CD1c-positive myeloid dendritic cell (primary cell): ENCODE measurements at regions not wholly inside any gene's neighbourhood (a gene's known extent, or its start where the extent isn't known, plus 50 kb on each side); places are given as distances from the start of the nearest gene placed in this dataset.
"Not testable (repeated sequence)": the region's sequence is repeated elsewhere in the genome, so short reads cannot be mapped to it uniquely, and the experiment has no call there.

ENCODE experiments used
- DNase-seq: peaks from one replicate; pipeline ENCODE4 v3.0.0-alpha.2; 2016; ENCODE audit errors: extremely low spot score

- no peak for DNase-seq
Observed at GRCh38 chr5:174436750-174437149, 287.6 kb upstream of the MSX2 start.

DNA sequence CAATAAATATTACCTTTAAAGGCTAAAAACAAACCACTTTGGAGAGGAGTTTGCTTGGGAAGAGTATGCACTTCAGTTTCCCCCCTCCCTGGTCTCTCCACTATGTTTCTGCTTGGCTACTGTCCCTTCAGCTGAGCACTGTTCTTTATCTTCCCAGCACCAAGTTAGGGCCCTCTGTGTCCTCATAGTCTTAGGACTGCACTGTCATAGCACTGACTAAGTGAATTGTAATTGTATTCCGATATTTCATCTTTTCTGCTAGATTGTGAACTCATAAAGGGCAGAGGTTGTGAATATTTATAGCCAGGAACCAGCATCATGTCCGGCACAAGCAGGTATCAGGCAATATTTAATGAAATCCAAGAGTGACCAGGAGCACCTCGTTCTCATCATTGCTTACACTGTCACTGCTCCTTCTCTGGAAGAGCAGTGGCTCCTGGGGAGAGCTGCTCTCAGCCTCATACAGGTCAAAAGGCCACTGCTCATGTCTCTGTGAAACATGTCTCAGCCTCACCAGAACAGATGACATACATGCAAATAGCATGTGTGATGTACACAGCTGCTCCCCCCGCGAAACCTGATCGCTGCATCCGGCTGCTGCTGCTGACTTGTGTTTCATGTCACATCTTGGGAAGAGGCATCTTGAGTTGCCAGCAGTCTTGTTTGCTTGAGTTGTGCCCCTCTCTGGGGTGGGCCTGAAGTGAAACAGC lies 279.7 kb upstream of the MSX2 start:
- no peak for DNase-seq

- DNase-seq = no peak
Observed at GRCh38 chr5:174446446-174446845, 277.9 kb upstream of the MSX2 start.

DNA sequence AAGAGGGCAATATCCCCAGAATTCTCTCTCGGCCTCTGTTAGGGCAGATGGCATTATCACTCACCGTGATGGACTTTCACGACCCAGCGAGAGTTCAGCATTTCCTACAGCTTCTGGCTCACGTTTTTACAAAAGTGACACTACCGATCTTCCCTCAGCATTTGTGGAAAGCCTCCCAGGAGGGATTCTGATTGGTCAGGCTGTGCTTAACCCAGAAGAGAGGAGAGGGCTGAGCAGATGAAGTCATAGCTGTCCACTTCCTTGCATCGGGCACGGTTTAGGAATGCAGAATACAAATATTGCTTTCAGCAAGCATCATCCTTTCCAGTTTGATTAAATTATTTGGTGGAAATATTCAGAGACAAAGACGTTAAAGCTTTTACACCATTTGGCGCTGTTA lies 277.4 kb upstream of the MSX2 start:
- DNase-seq = no peak

DNA sequence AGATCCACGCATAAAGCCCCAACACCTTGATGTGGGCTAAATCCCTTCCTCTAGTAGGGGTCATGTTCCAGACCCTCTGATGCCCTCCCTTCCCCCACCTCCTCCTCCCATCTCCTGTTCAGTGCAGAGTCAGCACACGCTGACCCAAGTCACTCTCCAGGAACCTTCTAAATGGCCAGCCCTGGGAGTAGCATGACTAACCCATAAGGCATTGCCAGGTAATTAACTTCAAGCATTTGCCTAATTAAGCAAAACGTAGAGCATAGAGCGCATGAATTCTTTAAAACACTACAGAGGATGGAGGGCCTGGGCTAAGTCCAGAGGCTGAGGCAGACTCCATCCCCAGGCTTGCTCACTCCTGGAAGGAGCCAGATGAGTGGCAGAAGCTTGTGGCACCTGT lies 276.3 kb upstream of the MSX2 start:
- DNase-seq = no peak

- DNase-seq = no peak
Observed at GRCh38 chr5:174448662-174449061, 275.7 kb upstream of the MSX2 start.

- no peak for DNase-seq
Observed at GRCh38 chr5:174453690-174454089, 270.7 kb upstream of the MSX2 start.

- no peak for DNase-seq
Observed at GRCh38 chr5:174454464-174454863, 269.9 kb upstream of the MSX2 start.

GRCh38 chr5:174454890-174455289 lies 269.5 kb upstream of the MSX2 start:
- no peak for DNase-seq

GRCh38 chr5:174455301-174455700 lies 269.1 kb upstream of the MSX2 start:
- DNase-seq = no peak

DNA sequence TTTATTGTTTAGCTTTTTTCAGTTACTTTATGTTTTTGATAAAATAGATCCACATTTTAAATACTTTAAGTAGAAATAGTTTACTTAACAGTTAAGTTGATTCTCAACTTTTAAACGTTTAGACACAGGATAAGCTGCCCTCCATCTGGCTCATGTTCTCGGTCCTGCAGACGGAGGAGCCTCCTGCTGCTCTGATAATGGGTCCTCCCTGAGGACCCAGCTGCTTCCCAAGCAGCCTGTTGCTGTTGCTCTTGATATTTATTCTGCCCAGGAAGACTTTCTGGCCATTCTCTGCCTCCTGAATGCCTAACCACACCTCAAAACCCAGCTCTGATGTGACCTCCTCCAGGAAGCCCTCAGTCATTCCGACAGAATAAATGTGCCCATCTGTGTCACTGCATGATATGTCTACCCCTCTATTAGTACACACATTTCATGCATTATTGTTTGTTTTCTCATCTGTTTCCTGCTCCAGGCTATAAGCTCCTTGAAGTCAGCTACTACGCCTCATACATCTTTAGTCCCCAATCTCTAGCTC lies 267.2 kb upstream of the MSX2 start:
- no peak for DNase-seq

DNA sequence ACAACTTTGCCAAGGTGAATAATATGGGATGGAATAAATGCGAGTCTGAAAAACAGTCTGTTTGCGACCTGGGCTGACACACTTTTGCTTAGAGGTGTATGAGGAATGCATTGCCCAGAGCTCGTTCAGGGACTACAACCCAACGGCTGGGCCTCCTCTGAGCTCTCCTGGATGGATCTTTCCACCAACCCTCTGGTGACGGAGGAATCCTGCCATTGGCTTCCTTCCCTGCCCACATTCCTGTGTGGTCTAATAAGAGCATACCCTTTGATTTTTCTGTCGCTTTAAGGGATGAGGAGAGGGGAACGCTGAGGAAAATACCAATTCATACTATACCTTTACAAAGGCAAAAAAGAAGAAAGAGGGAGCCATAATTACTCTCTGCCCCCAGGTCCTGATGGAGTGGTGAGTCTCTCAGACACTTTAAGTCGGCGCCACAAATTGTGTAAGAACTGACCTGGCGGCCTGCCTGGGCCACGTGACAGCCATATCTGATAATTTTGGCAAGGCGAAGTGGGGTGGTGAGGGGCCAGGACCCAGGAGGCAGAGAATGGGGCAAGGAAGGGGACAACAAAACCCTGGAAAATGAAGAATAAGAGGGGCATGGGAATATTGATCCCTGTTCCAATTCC lies 265.2 kb upstream of the MSX2 start:
- DNase-seq = no peak

- DNase-seq = no peak
Observed at GRCh38 chr5:174459832-174460448, 264.4 kb upstream of the MSX2 start.

DNA sequence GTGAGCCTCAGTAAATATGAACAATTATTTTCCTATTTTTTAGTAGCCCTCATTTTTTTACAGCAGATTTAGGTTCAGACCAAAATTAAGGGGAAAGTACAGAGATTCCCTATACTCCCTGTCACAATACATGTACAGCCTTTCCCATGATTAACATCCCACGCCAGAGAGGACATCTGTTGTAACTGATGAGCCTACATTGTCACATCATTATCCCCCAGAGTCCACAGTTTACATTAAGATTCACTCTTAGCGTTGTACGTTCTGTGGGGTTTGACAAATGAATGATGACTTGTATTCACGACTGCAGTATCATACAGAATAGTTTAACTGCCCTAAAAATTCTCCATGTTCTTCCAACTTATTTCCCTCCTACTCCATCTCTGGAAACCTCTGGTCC lies 262.3 kb upstream of the MSX2 start:
- no peak for DNase-seq

- DNase-seq = no peak
Observed at GRCh38 chr5:174464504-174465165, 259.7 kb upstream of the MSX2 start.

GRCh38 chr5:174471528-174471927 lies 252.9 kb upstream of the MSX2 start:
- DNase-seq = not testable (repeated sequence)

DNA sequence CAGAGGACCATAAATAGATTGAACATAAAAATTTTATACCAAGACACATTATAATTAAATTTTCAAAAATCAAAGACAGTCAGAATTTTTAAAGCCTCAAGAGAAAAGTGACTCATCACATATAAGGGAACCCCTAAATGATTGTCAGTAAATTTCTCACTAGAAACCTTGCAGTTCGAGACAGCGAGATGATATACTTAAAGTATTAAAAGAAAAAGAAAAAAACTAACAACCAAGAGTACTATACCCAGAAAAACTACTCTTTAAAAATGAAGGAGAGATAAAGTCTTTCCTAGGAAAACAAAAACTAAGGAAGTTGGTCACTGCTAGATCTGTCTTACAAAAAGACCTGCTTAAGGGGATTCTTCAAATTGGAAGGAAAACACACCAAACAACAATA lies 251.4 kb upstream of the MSX2 start:
- no peak for DNase-seq

DNA sequence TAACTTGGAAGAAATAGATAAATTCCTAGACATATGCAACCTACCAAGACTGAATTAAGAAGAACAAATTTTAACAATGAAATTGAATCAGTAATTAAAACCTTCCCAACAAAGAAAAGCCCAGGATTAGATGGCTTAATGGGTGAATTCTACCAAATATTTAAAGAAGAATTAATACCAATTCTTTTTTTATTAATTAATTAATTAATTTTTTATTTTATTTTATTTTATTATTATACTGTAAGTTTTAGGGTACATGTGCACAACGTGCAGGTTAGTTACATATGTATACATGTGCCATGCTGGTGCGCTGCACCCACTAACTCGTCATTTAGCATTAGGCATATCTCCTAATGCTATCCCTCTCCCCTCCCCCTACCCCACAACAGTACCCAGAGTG lies 248.4 kb upstream of the MSX2 start:
- DNase-seq = not testable (repeated sequence)

DNA sequence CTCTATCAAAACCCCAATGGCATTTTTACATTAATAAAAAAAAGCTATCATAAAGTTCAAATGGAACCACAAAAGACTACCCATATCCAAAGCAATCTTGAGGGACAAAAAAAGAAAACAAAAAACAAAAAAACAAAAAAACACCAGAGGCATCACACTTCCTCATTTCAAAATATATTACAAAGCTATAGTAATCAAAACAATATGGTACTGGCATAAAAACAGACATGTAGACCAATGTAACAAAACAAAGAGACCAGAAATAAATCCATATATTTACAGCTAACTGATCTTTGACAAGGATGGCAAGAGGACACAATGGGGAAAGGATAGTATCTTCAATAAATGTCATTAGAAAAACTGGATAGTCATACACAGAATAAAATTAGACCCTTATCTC lies 245.1 kb upstream of the MSX2 start:
- no peak for DNase-seq

DNA sequence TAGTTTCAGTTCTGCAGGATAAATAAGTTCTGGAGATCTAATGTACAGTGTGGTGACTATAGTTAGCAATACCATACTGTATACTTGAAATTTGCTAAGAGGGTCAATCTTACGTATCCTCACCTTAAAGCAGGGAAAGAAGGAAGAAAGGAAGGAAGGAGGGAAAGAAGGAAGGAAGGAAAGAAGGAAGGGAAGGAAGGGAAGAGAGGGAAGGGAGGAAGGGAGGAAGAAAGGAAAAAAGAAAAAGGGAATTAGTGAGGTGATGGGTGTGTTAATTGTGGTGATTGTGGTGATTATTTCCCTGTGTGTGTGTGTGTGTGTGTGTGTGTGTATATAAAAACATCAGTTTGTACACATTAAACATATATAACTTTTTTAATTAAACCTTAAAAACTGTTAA lies 242.6 kb upstream of the MSX2 start:
- DNase-seq = no peak

- DNase-seq = no peak
Observed at GRCh38 chr5:174482607-174483024, 241.8 kb upstream of the MSX2 start.

GRCh38 chr5:174483411-174483810 lies 241.0 kb upstream of the MSX2 start:
- DNase-seq = no peak

DNA sequence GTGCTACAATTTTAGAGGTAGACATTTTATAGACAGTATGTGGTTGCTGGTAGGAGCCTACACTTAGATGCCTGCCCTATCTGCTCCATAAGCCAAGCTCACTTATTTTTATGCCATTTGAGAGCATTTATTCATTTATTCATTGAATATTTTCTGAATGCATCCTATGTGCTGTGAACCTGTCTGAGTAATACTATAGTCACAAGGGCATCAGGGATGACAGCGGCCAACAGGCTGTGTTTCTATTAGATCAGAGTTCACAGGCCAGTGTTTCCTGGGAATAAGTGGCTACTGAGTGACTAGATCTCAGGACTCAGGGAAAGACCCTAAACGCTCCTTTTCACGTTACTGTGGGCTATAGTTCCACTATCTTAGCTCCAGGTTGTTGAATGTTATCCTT lies 235.2 kb upstream of the MSX2 start:
- no peak for DNase-seq
